Loucy (cell line): ENCODE measurements at regions not wholly inside any gene's neighbourhood (a gene's known extent, or its start where the extent isn't known, plus 50 kb on each side); places are given as distances from the start of the nearest gene placed in this dataset.

ENCODE experiments used
- H2AFZ ChIP-seq: fragments of 200-600 bp; sonication (generic); 2 replicates; pipeline ENCODE4 v1.6.0; 2016; ENCODE audit warnings: antibody characterized with exemption, mild to moderate bottlenecking, low read length, moderate library complexity
- H3F3A ChIP-seq: fragments of 200-600 bp; 2 replicates; pipeline ENCODE4 v1.6.0; 2016; ENCODE audit warnings: antibody characterized with exemption, low read depth, mild to moderate bottlenecking
- H3K27me3 ChIP-seq: fragments of 200-600 bp; sonication (generic); 2 replicates; pipeline ENCODE4 v1.6.1; 2014; ENCODE audit warnings: low read length, mild to moderate bottlenecking; ENCODE audit not compliant: insufficient read depth, poor library complexity, severe bottlenecking
- H3K36me3 ChIP-seq: fragments of 200-600 bp; sonication (generic); 2 replicates; pipeline ENCODE4 v1.6.1; 2016; ENCODE audit warnings: low read length; ENCODE audit not compliant: insufficient read depth
- H3K4me1 ChIP-seq: fragments of 200-600 bp; sonication (generic); 2 replicates; pipeline ENCODE4 v1.5.1; 2014; ENCODE audit warnings: low read length, mild to moderate bottlenecking; ENCODE audit not compliant: insufficient read depth, poor library complexity, severe bottlenecking
- H3K4me2 ChIP-seq: fragments of 200-600 bp; sonication (generic); 2 replicates; pipeline ENCODE4 v1.6.0; 2014; ENCODE audit warnings: antibody characterized with exemption, low read length, low read depth, mild to moderate bottlenecking; ENCODE audit not compliant: poor library complexity, severe bottlenecking
- H3K4me3 ChIP-seq: fragments of 200-600 bp; sonication (generic); 2 replicates; pipeline ENCODE4 v1.5.1; 2014; ENCODE audit warnings: low read length, mild to moderate bottlenecking, mixed read lengths; ENCODE audit not compliant: poor library complexity, severe bottlenecking
- H3K79me2 ChIP-seq: fragments of 200-600 bp; sonication (generic); 2 replicates; pipeline ENCODE4 v1.6.1; 2014; ENCODE audit warnings: low read length; ENCODE audit not compliant: insufficient read depth
- H3K9ac ChIP-seq: fragments of 200-600 bp; sonication (generic); 2 replicates; pipeline ENCODE4 v1.6.0; 2014; ENCODE audit warnings: mild to moderate bottlenecking, low read depth, low read length, moderate library complexity; ENCODE audit not compliant: poor library complexity, severe bottlenecking
- H3K9me2 ChIP-seq: fragments of 200-600 bp; sonication (generic); replicated peaks from 2 replicates; pipeline ENCODE4 v1.6.1; 2016; ENCODE audit warnings: low read depth, low read length, mixed read lengths
- H3K9me3 ChIP-seq: fragments of 200-600 bp; sonication (generic); 2 replicates; pipeline ENCODE4 v1.6.1; 2014; ENCODE audit warnings: mild to moderate bottlenecking, antibody characterized with exemption, low read length, low read depth; ENCODE audit not compliant: insufficient read depth
- H4K20me1 ChIP-seq: fragments of 200-600 bp; sonication (generic); 2 replicates; pipeline ENCODE4 v1.6.0; 2014; ENCODE audit warnings: antibody characterized with exemption, low read length, mild to moderate bottlenecking; ENCODE audit not compliant: insufficient read depth, poor library complexity, severe bottlenecking
- CTCF ChIP-seq: fragments of 200-600 bp; sonication (generic); conservative IDR thresholded peaks from 2 replicates; pipeline ENCODE4 v1.5.1; 2014; ENCODE audit warnings: mild to moderate bottlenecking, antibody characterized with exemption, low read length
- EZH2phosphoT487 ChIP-seq: fragments of 200-600 bp; IDR thresholded peaks from 2 replicates; pipeline ENCODE4 v1.6.1; 2018; ENCODE audit warnings: antibody characterized with exemption, mild to moderate bottlenecking, moderate library complexity, borderline replicate concordance

GRCh38 chr6:118708055-118708454 lies 56.7 kb upstream of the CEP85L start:
- peaks cover 61% of the 10 kb centered on the region for H3K79me2 ChIP-seq
- H4K20me1 ChIP-seq: peaks cover 25% of the 10 kb centered on the region
- H3F3A ChIP-seq: peaks cover 4% of the 10 kb centered on the region; the same call in 1 of the 2 replicates
- no peaks in the 10 kb centered on the region for H3K36me3 ChIP-seq
- H3K27me3 ChIP-seq: no peaks in the 10 kb centered on the region
- peaks cover 79% of the 10 kb centered on the region for H3K4me1 ChIP-seq
- peak overlapping the region; percentile 74 for H3K4me3 ChIP-seq
- peak overlapping the region; percentile 96 for H3K9ac ChIP-seq
- H2AFZ ChIP-seq: no peak overlapping the region
- H3K4me2 ChIP-seq: peak overlapping the region; percentile 98
- H3K9me3 ChIP-seq: no peaks in the 10 kb centered on the region
- H3K9me2 ChIP-seq: no peaks in the 10 kb centered on the region
- no peak for TF ChIP-seq EZH2phosphoT487
- no peak for TF ChIP-seq CTCF

GRCh38 chr6:118706702-118707101 lies 55.3 kb upstream of the CEP85L start:
- Histone ChIP-seq H4K20me1 (peaks cover 25% of the 10 kb centered on the region), H3K9me2 (no peaks in the 10 kb centered on the region), H3F3A (peaks cover 4% of the 10 kb centered on the region; the same call in 1 of the 2 replicates), H3K79me2 (peaks cover 74% of the 10 kb centered on the region), H3K27me3 (no peaks in the 10 kb centered on the region), H3K4me3 (peak overlapping the region; percentile 74), H3K9ac (peak overlapping the region; percentile 96), H3K9me3 (no peaks in the 10 kb centered on the region), H3K4me1 (peaks cover 79% of the 10 kb centered on the region), H3K4me2 (peak overlapping the region; percentile 98), H3K36me3 (no peaks in the 10 kb centered on the region), H2AFZ (no peak overlapping the region)
- TF ChIP-seq CTCF (no peak), EZH2phosphoT487 (no peak)

GRCh38 chr6:118705544-118706491 lies 54.4 kb upstream of the CEP85L start:
- no peaks in the 10 kb centered on the region for H3K9me3 ChIP-seq
- H3F3A ChIP-seq: peaks cover 4% of the 10 kb centered on the region; the same call in 1 of the 2 replicates
- peaks cover 82% of the 10 kb centered on the region for H3K79me2 ChIP-seq
- peaks cover 73% of the 10 kb centered on the region for H3K4me1 ChIP-seq
- no peaks in the 10 kb centered on the region for H3K27me3 ChIP-seq
- peak overlapping the region; percentile 96 for H3K9ac ChIP-seq
- peak overlapping the region; percentile 74 for H3K4me3 ChIP-seq
- H3K9me2 ChIP-seq: no peaks in the 10 kb centered on the region
- peak overlapping the region; percentile 98 for H3K4me2 ChIP-seq
- H4K20me1 ChIP-seq: peaks cover 25% of the 10 kb centered on the region
- TF ChIP-seq CTCF (no peak), EZH2phosphoT487 (no peak)
- peaks cover 5% of the 10 kb centered on the region; the same call in 1 of the 2 replicates for H3K36me3 ChIP-seq
- no peak overlapping the region for H2AFZ ChIP-seq
